Breast epithelium (tissue), 4 donors: ENCODE measurements at regions not wholly inside any gene's neighbourhood (a gene's known extent, or its start where the extent isn't known, plus 50 kb on each side); places are given as distances from the start of the nearest gene placed in this dataset.

Experiments
- DNase-seq, 2 donors: peaks; one replicate each; pipeline ENCODE4 v3.0.0-alpha.2; 2019; ENCODE audit warnings: low spot score in 2 of 2
- H3K27ac ChIP-seq, 2 donors: fragments of 200-600 bp; sonication (generic) in 1 of 2; one replicate each; pipeline ENCODE4 v1.5.1; 2016 to 2019; ENCODE audit warnings: mild to moderate bottlenecking in 1 of 2
- H3K27me3 ChIP-seq, 2 donors: fragments of 200-600 bp; sonication (generic) in 1 of 2; one replicate each; pipeline versions ENCODE4 v1.5.1 to v1.6.0; 2017 to 2019; ENCODE audit warnings: control low read depth in 1 of 2, mild to moderate bottlenecking in 1 of 2
- H3K36me3 ChIP-seq: fragments of 200-600 bp; one replicate; pipeline ENCODE4 v1.5.1; 2019
- H3K4me1 ChIP-seq, 2 donors: fragments of 200-600 bp; sonication (generic); one replicate each; pipeline ENCODE4 v1.5.1; 2016 to 2019; ENCODE audit warnings: control low read depth in 1 of 2
- H3K4me3 ChIP-seq, 3 donors: fragments of 200-600 bp; sonication (generic); 1 replicate in 2 of 3; 2 replicates in 1 of 3; pipeline ENCODE4 v1.5.1; 2016 to 2019; ENCODE audit warnings: mild to moderate bottlenecking in 3 of 3, moderate library complexity in 2 of 3
- H3K9me3 ChIP-seq, 2 donors: fragments of 200-600 bp; sonication (generic) in 1 of 2; one replicate each; pipeline ENCODE4 v1.5.1; 2016 to 2019; ENCODE audit warnings: control low read depth in 1 of 2
- CTCF ChIP-seq, 3 donors: fragments of 450-650 bp; IDR thresholded peaks; one replicate each; pipeline ENCODE4 v1.5.1; 2016 to 2017; ENCODE audit warnings: antibody characterized with exemption in 3 of 3, mild to moderate bottlenecking in 3 of 3, moderate library complexity in 3 of 3
- POLR2A ChIP-seq: fragments of 450-650 bp; IDR thresholded peaks from one replicate; pipeline ENCODE4 v1.6.1; 2016; ENCODE audit warnings: antibody characterized with exemption, mild to moderate bottlenecking, moderate library complexity
- POLR2AphosphoS5 ChIP-seq, 3 donors: sonication (generic); formaldehyde crosslinking; IDR thresholded peaks; one replicate each; pipeline ENCODE4 v1.6.1; 2017; ENCODE audit warnings: antibody characterized with exemption in 3 of 3
- intact Hi-C: fragments of 100-400 bp; cut with DNase I; formaldehyde crosslinking; loops from one replicate; pipeline ENCODE4 v1.15.1; 2023; ENCODE audit warnings: low total_unique reads

GRCh38 chr22:22745225-22746060 lies 101.0 kb downstream of the GGTLC2 start:
- no peak for DNase-seq
- Histone ChIP-seq H3K36me3 (no peaks in the 10 kb centered on the region), H3K9me3 (no peaks in the 10 kb centered on the region), H3K27ac (no peak overlapping the region), H3K4me3 (no peak overlapping the region), H3K27me3 (peaks cover 0 to 4% of the 10 kb centered on the region in 2 donors), H3K4me1 (no peaks in the 10 kb centered on the region)
- no peak for TF ChIP-seq POLR2A
- TF ChIP-seq CTCF (IDR thresholded peaks at IDR 0.05) = peak in 1 of 3 donors; percentile 12
- TF ChIP-seq POLR2AphosphoS5 (IDR thresholded peaks at IDR 0.05) = no peak
- intact Hi-C loops = no loop called here

- TF ChIP-seq POLR2A (no peak), POLR2AphosphoS5 (IDR thresholded peaks at IDR 0.05) (no peak), CTCF (IDR thresholded peaks at IDR 0.05) (no peak)
- Histone ChIP-seq H3K27ac (no peak overlapping the region), H3K4me3 (no peak overlapping the region), H3K36me3 (no peaks in the 10 kb centered on the region), H3K27me3 (peaks cover 0 to 4% of the 10 kb centered on the region in 2 donors), H3K9me3 (no peaks in the 10 kb centered on the region), H3K4me1 (no peaks in the 10 kb centered on the region)
- intact Hi-C loops = no loop called here
- no peak for DNase-seq
Measured at GRCh38 chr22:22746061-22746962, 101.9 kb downstream of the GGTLC2 start.

GRCh38 chr22:22746963-22747933 lies 102.8 kb downstream of the GGTLC2 start:
- Histone ChIP-seq H3K27ac (no peak overlapping the region), H3K27me3 (peaks cover 0 to 4% of the 10 kb centered on the region in 2 donors), H3K36me3 (no peaks in the 10 kb centered on the region), H3K9me3 (no peaks in the 10 kb centered on the region), H3K4me3 (no peak overlapping the region), H3K4me1 (no peaks in the 10 kb centered on the region)
- no peak for DNase-seq
- TF ChIP-seq POLR2A (no peak), POLR2AphosphoS5 (IDR thresholded peaks at IDR 0.05) (no peak), CTCF (IDR thresholded peaks at IDR 0.05) (no peak)
- intact Hi-C loops = no loop called here

GRCh38 chr22:22748297-22748743 lies 103.9 kb downstream of the GGTLC2 start:
- Histone ChIP-seq H3K9me3 (no peaks in the 10 kb centered on the region), H3K27me3 (peaks cover 0 to 4% of the 10 kb centered on the region in 2 donors), H3K27ac (no peak overlapping the region), H3K4me3 (no peak overlapping the region), H3K4me1 (no peaks in the 10 kb centered on the region), H3K36me3 (no peaks in the 10 kb centered on the region)
- intact Hi-C loops = no loop called here
- TF ChIP-seq POLR2A (no peak), CTCF (IDR thresholded peaks at IDR 0.05) (peak in 1 of 3 donors; percentile 42)
- peak in 1 of 2 donors; percentile 31 for DNase-seq
